ENCODE measurements at regions not wholly inside any gene's neighbourhood (a gene's known extent, or its start where the extent isn't known, plus 50 kb on each side); places are given as distances from the start of the nearest gene placed in this dataset.

- H3K27me3 ChIP-seq: no peaks in the 10 kb centered on the region
- no peaks in the 10 kb centered on the region for H3K36me3 ChIP-seq
- WGBS, 2 donors: 81 to 86% methylated on average over 6 of the region's 6 CpGs
- H3K9me3 ChIP-seq: no peaks in the 10 kb centered on the region
- H3K4me3 ChIP-seq: no peak overlapping the region
- DNase-seq (no peak), FAIRE-seq (no peak), ATAC-seq (no peak)
- intact Hi-C loops (cut with DNase I): no loop called here
- no peak for TF ChIP-seq CTCF (IDR thresholded peaks at IDR 0.05)
- no peak overlapping the region for H3K27ac ChIP-seq
- H3K4me1 ChIP-seq: no peaks in the 10 kb centered on the region
These were observed 377.8 kb upstream of the HS6ST1 start for GRCh38 chr2:128696421-128696820.

GRCh38 chr2:128701418-128701817 lies 382.8 kb upstream of the HS6ST1 start:
- no peak overlapping the region for H3K4me3 ChIP-seq
- ATAC-seq: no peak
- WGBS, 2 donors: 85 to 90% methylated on average over 2 of the region's 2 CpGs
- no peaks in the 10 kb centered on the region for H3K4me1 ChIP-seq
- no peak for DNase-seq
- no peaks in the 10 kb centered on the region for H3K27me3 ChIP-seq
- intact Hi-C loops (cut with DNase I): no loop called here
- no peak for TF ChIP-seq CTCF (IDR thresholded peaks at IDR 0.05)
- no peak overlapping the region for H3K27ac ChIP-seq
- FAIRE-seq: no peak
- no peaks in the 10 kb centered on the region for H3K9me3 ChIP-seq
- H3K36me3 ChIP-seq: no peaks in the 10 kb centered on the region

- no peak overlapping the region for H3K4me3 ChIP-seq
- no peaks in the 10 kb centered on the region for H3K4me1 ChIP-seq
- no peaks in the 10 kb centered on the region for H3K36me3 ChIP-seq
- H3K9me3 ChIP-seq: no peaks in the 10 kb centered on the region
- no peak for ATAC-seq
- intact Hi-C loops (cut with DNase I): no loop called here
- no peak for FAIRE-seq
- H3K27me3 ChIP-seq: no peaks in the 10 kb centered on the region
- H3K27ac ChIP-seq: no peak overlapping the region
- DNase-seq: no peak
- no peak for TF ChIP-seq CTCF (IDR thresholded peaks at IDR 0.05)
- 67 to 72% methylated on average over 1 of the region's 1 CpG for WGBS, 2 donors
These were observed 383.9 kb upstream of the HS6ST1 start for GRCh38 chr2:128702616-128703015.

GRCh38 chr2:128708106-128708816 lies 389.6 kb upstream of the HS6ST1 start:
- FAIRE-seq: no peak
- Histone ChIP-seq H3K9me3 (no peaks in the 10 kb centered on the region), H3K4me3 (no peak overlapping the region), H3K27me3 (no peaks in the 10 kb centered on the region), H3K4me1 (no peaks in the 10 kb centered on the region), H3K36me3 (no peaks in the 10 kb centered on the region), H3K27ac (no peak overlapping the region)
- ATAC-seq: no peak
- intact Hi-C loops (cut with DNase I): no loop called here
- DNase-seq: no peak
- TF ChIP-seq CTCF (IDR thresholded peaks at IDR 0.05): no peak

- FAIRE-seq: no peak
These were observed 391.6 kb upstream of the HS6ST1 start for GRCh38 chr2:128710242-128710641.

More at GRCh38 chr2:128710242-128710641, 391.6 kb upstream of the HS6ST1 start:
- TF ChIP-seq CTCF (IDR thresholded peaks at IDR 0.05): no peak
- 94 to 98% methylated on average over 5 of the region's 5 CpGs for whole genome bisulfite sequencing, 2 donors
- no peak overlapping the region for H3K4me3 ChIP-seq
- H3K27me3 ChIP-seq: no peaks in the 10 kb centered on the region
- H3K36me3 ChIP-seq: no peaks in the 10 kb centered on the region
- no peak for ATAC-seq
- DNase-seq: no peak
- H3K9me3 ChIP-seq: no peaks in the 10 kb centered on the region
- intact Hi-C loops (cut with DNase I): no loop called here
- H3K4me1 ChIP-seq: no peaks in the 10 kb centered on the region
- no peak overlapping the region for H3K27ac ChIP-seq

Measured in pancreas (tissue), 10 donors.